WERI-Rb-1 (cell line): ENCODE measurements at regions not wholly inside any gene's neighbourhood (a gene's known extent, or its start where the extent isn't known, plus 50 kb on each side); places are given as distances from the start of the nearest gene placed in this dataset.
"Not testable (repeated sequence)": the region's sequence is repeated elsewhere in the genome, so short reads cannot be mapped to it uniquely, and the experiment has no call there.

Source experiments
- DNase-seq: peaks from one replicate; pipeline ENCODE4 v3.0.0-alpha.2; 2020
- H3K27ac ChIP-seq: fragments of 250-450 bp; sonication (Bioruptor Pico); 2 replicates; pipeline ENCODE4 v1.5.1; 2020; ENCODE audit warnings: mild to moderate bottlenecking, moderate library complexity
- H3K27me3 ChIP-seq: fragments of 250-450 bp; sonication (Bioruptor Pico); 2 replicates; pipeline ENCODE4 v1.5.1; 2021; ENCODE audit warnings: mild to moderate bottlenecking, low read depth, moderate library complexity; ENCODE audit not compliant: insufficient read depth, severe bottlenecking
- H3K36me3 ChIP-seq: fragments of 250-450 bp; sonication (Bioruptor Pico); 2 replicates; pipeline ENCODE4 v1.5.1; 2020; ENCODE audit warnings: mild to moderate bottlenecking, moderate library complexity
- H3K4me3 ChIP-seq: 2 replicates; pipeline ENCODE4 v1.5.1; 2011; ENCODE audit warnings: low read depth, mild to moderate bottlenecking, control low read depth, low read length
- H3K9me3 ChIP-seq: fragments of 250-450 bp; sonication (Bioruptor Pico); 2 replicates; pipeline ENCODE4 v1.5.1; 2021; ENCODE audit warnings: mild to moderate bottlenecking, moderate library complexity; ENCODE audit not compliant: severe bottlenecking
- TF ChIP-seq, protein P1 (sequence below): IDR thresholded peaks from 2 replicates; pipeline ENCODE4 v1.5.1; 2011; ENCODE audit warnings: low read depth, mild to moderate bottlenecking, control low read depth, inconsistent platforms, low read length

DNA sequence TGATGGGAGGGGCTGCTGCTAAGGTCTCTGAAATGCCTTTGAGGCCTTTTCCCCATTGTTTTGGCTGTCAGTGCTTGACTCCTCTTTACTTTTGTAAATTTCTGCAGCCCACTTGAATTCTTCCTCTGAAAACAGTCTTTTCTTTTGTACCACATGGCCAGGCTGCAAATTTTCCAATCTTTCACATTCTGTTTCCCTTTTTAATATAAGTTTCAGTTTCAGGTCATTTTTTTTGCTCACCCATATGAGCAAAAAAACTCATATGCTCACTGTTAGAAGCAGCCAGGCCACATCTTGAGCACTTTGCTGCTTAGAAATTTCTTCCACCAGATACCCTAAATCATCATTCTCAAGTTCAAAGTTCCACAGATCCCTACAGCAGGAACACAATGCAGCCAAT lies 234.6 kb upstream of the ADRA1B start:
- Histone ChIP-seq H3K9me3 (peaks cover 6% of the 10 kb centered on the region), H3K36me3 (no peaks in the 10 kb centered on the region), H3K4me3 (no peak overlapping the region), H3K27ac (no peak overlapping the region), H3K27me3 (no peaks in the 10 kb centered on the region)
- DNase-seq: no peak
- TF ChIP-seq, protein P1, sequence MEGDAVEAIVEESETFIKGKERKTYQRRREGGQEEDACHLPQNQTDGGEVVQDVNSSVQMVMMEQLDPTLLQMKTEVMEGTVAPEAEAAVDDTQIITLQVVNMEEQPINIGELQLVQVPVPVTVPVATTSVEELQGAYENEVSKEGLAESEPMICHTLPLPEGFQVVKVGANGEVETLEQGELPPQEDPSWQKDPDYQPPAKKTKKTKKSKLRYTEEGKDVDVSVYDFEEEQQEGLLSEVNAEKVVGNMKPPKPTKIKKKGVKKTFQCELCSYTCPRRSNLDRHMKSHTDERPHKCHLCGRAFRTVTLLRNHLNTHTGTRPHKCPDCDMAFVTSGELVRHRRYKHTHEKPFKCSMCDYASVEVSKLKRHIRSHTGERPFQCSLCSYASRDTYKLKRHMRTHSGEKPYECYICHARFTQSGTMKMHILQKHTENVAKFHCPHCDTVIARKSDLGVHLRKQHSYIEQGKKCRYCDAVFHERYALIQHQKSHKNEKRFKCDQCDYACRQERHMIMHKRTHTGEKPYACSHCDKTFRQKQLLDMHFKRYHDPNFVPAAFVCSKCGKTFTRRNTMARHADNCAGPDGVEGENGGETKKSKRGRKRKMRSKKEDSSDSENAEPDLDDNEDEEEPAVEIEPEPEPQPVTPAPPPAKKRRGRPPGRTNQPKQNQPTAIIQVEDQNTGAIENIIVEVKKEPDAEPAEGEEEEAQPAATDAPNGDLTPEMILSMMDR: no peak

DNA sequence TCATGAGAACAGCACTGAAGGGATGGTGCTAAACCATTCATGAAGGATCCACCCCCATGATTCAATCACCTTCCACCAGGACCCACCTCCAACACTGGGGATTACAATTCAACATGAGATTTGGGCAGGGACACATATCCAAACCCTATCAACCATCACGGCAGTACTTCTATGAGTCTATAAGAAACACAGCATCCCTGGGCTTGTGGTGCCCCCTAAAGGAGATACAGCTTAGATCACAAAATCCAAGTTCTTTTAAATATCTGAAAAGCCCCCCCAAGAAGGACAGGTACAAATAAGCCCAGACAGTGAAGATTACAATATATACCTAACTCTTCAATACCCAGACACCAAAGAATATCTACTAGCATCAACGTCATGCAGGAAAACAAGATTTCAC lies 233.7 kb upstream of the ADRA1B start:
- H3K27me3 ChIP-seq: no peaks in the 10 kb centered on the region
- H3K4me3 ChIP-seq: no peak overlapping the region
- no peaks in the 10 kb centered on the region for H3K36me3 ChIP-seq
- H3K27ac ChIP-seq: no peak overlapping the region
- DNase-seq: peak; percentile 24
- TF ChIP-seq, protein P1: peak; percentile 12; the same call in 1 of the 2 replicates
- H3K9me3 ChIP-seq: peaks cover 6% of the 10 kb centered on the region

DNA sequence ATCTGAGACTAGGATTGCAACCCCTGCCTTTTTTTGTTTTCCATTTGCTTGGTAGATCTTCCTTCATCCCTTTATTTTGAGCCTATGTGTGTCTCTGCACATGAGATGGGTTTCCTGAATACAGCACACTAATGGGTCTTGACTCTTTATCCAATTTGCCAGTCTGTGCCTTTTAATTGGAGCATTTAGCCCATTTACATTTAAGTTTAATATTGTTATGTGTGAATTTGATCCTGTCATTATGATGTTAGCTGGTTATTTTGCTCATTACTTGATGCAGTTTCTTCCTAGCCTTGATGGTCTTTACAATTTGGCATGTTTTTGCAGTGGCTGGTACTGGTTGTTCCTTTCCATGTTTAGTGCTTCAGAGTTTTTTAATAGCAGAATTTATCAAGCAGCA lies 228.4 kb upstream of the ADRA1B start:
- not testable (repeated sequence) for H3K4me3 ChIP-seq, DNase-seq, H3K36me3 ChIP-seq, H3K9me3 ChIP-seq, H3K27ac ChIP-seq, H3K27me3 ChIP-seq

DNA sequence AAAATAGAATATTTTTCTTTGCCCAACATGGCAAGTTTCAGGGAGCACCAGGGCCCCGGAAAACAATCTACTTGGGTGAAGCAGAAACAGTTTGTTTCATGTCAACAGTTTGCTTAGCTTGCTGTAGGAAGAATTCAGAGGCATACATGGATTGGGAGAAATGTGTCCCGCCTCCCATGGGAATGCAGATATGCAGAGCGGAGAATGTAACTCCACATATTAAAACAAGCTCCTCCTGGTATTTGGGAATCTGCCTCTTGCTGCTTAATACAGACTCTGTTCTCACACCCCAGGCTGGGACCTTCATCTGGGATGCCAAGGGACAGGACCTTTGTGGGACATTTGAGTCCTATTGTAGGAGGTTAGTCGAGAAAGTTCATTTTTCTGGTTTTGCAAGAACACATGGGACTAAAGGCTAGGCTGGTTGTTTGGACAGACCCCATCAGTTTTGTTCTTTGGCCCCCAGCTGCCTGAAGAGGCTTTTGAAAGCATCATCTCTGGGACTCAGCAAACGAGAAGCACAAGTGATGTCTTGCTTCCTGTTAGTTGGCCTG lies 220.5 kb upstream of the ADRA1B start:
- TF ChIP-seq, protein P1: no peak
- H3K4me3 ChIP-seq: no peak overlapping the region
- H3K9me3 ChIP-seq: peaks cover 3% of the 10 kb centered on the region
- H3K27ac ChIP-seq: no peak overlapping the region
- no peaks in the 10 kb centered on the region for H3K36me3 ChIP-seq
- H3K27me3 ChIP-seq: peaks cover 3% of the 10 kb centered on the region
- DNase-seq: no peak

DNA sequence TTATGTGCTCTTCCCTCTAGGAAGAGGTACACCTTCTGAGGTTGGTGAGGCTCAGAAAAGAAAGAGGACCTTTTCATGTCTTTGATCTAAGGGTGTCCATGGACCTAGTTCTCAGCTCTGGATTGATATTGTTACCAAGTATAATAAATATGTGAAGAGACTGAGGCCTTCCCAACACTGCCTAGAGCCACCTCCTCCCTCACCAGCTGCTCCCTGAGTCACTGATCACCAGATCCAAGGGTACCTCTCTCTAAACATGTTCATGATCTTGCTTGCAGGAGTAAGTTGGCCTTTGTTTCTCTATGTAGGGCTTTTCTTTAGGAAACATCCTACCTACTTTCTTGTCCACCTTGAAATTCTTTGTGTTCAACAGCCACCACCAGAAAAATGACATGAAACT lies 218.8 kb upstream of the ADRA1B start:
- TF ChIP-seq, protein P1: no peak
- H3K27ac ChIP-seq: no peak overlapping the region

DNA sequence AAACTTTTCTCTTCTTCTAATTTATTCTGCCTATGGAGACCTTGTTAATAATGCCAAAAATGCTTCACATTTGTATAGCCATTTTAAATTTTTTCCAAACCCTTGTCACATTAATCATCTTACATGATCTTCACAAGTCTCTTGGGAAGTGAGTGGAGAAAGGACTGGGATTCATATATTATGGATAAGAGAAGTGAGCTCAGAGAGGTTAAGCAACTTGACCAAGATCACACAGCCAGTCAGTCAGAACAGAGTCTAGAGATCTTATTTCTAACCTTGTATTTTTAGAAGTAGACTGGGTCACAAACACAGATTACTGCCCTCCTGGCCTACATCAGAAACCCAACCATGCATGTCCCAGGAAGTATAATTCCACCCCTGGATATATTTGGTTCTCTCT lies 218.0 kb upstream of the ADRA1B start:
- TF ChIP-seq, protein P1: no peak
- no peaks in the 10 kb centered on the region for H3K9me3 ChIP-seq
- H3K27ac ChIP-seq: no peak overlapping the region
- no peak overlapping the region for H3K4me3 ChIP-seq
- peaks cover 3% of the 10 kb centered on the region for H3K27me3 ChIP-seq
- H3K36me3 ChIP-seq: no peaks in the 10 kb centered on the region
- DNase-seq: no peak

More for the DNA sequence above, 218.8 kb upstream of the ADRA1B start:
- peaks cover 3% of the 10 kb centered on the region for H3K9me3 ChIP-seq
- H3K27me3 ChIP-seq: peaks cover 3% of the 10 kb centered on the region
- no peak overlapping the region for H3K4me3 ChIP-seq
- H3K36me3 ChIP-seq: no peaks in the 10 kb centered on the region
- no peak for DNase-seq
